Activated T-helper 2 cell treated with anti-CD3 and anti-CD28 coated beads, Interferon-gamma antibody, Interleukin-2, Interleukin-4, amounts not matched to agents 10 μg/mL and 5 μg/mL and 100 μg/mL, durations not matched to agents 14 hours and 24 hours and 36 hours (primary cell): ENCODE measurements at regions not wholly inside any gene's neighbourhood (a gene's known extent, or its start where the extent isn't known, plus 50 kb on each side); places are given as distances from the start of the nearest gene placed in this dataset.

Experiments
- DNase-seq: peaks from one replicate; pipeline ENCODE4 v3.0.0; 2021; ENCODE audit warnings: low spot score
- H3K27ac Mint-ChIP-seq: one replicate; pipeline ENCODE4 v1.8.0; 2021; ENCODE audit warnings: mixed read lengths
- H3K27me3 Mint-ChIP-seq: one replicate; pipeline ENCODE4 v1.8.0; 2021; ENCODE audit warnings: low read depth, mixed read lengths
- H3K36me3 Mint-ChIP-seq: one replicate; pipeline ENCODE4 v1.8.0; 2021; ENCODE audit warnings: low read depth, mixed read lengths
- H3K4me1 Mint-ChIP-seq: one replicate; pipeline ENCODE4 v1.8.0; 2021; ENCODE audit warnings: low read depth, mixed read lengths
- H3K4me3 Mint-ChIP-seq: one replicate; pipeline ENCODE4 v1.8.0; 2021; ENCODE audit warnings: low read depth, mild to moderate bottlenecking, moderate library complexity, mixed read lengths
- H3K9me3 Mint-ChIP-seq: one replicate; pipeline ENCODE4 v1.8.0; 2021; ENCODE audit warnings: mixed read lengths
- intact Hi-C: fragments of 100-400 bp; cut with micrococcal nuclease; formaldehyde crosslinking; loops from one replicate; pipeline ENCODE4 v1.15.1; 2023

DNA sequence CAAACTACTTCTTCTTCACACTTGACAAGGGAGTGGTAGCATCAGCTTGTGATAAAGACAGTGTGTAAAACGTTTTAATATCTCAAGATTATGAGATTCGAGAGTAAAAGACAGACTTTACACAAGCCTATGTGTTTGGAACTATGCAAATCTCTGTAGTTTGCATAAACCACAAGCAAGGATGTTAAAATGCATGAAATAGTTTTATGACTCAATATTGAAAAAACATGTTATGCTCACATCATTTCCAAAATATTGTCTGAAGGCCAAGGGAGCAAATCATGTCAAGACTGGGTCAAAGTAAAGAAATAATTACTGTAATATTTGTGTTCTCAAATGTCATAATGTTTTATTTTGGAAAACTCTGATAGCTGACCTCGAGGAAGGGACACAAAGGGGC lies 316.8 kb upstream of the KLF12 start:
- intact Hi-C loops, result no loop called here
- Mint-ChIP-seq H3K4me3 (no peak overlapping the region), H3K4me1 (no peaks in the 10 kb centered on the region), H3K27ac (no peak overlapping the region), H3K9me3 (no peaks in the 10 kb centered on the region), H3K36me3 (no peaks in the 10 kb centered on the region), H3K27me3 (no peaks in the 10 kb centered on the region)
- DNase-seq, result no peak

DNA sequence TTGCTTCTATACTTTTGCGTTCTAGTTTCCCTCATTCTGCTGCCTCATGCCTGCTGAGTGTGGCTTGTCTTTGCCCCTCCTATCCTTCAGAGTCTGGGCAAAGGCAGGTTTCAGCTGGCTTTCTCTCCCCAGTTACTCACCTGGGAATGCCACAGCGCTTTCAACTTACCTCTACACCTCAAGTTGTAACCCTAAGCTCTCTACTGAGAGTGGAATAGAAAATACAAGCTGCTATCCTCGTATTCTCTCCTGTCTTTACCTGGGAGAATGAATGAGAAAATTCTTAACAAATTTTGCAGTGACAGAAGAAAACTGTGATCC lies 316.3 kb upstream of the KLF12 start:
- no peak overlapping the region for H3K27ac Mint-ChIP-seq
- no peaks in the 10 kb centered on the region for H3K27me3 Mint-ChIP-seq
- H3K4me1 Mint-ChIP-seq, result no peaks in the 10 kb centered on the region
- H3K9me3 Mint-ChIP-seq, result no peaks in the 10 kb centered on the region
- intact Hi-C loops, result no loop called here
- H3K4me3 Mint-ChIP-seq, result no peak overlapping the region
- DNase-seq, result no peak
- H3K36me3 Mint-ChIP-seq, result no peaks in the 10 kb centered on the region

DNA sequence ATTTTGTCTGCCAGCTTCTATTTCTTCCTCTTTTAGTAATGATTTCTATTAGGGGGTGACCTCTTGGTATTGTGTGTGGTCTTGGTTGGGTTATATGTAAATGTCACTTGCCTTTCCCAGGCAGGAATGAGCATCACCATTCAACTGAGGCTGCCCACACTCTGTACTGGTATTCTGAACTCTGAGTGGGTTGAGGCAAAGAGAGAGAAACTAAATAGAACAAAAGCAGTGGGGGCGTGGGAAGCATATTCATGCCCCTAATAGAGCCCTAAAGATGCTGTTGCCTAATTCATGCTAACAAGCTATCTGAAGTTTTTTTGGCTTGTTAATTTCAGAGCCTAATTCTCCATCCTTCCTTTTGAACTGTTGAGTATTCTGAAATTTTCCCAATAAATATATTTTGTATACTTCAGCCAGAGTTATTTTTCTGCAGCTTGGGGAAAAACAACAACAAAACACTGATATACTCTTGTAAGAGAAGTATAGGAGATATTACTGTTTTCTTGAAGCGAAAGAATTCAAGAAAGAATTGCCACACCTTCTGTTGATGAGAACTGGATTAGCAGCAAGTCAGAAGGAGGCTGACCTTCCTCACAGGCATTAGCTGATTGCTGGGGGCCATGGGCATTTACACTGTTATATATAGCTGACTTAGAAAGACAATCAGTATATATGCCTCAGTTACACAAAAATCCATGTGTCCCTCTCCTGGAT lies 315.8 kb upstream of the KLF12 start:
- Mint-ChIP-seq H3K4me3 (no peak overlapping the region), H3K27ac (no peak overlapping the region), H3K4me1 (no peaks in the 10 kb centered on the region), H3K27me3 (no peaks in the 10 kb centered on the region), H3K36me3 (no peaks in the 10 kb centered on the region), H3K9me3 (no peaks in the 10 kb centered on the region)
- intact Hi-C loops, result no loop called here
- no peak for DNase-seq

DNA sequence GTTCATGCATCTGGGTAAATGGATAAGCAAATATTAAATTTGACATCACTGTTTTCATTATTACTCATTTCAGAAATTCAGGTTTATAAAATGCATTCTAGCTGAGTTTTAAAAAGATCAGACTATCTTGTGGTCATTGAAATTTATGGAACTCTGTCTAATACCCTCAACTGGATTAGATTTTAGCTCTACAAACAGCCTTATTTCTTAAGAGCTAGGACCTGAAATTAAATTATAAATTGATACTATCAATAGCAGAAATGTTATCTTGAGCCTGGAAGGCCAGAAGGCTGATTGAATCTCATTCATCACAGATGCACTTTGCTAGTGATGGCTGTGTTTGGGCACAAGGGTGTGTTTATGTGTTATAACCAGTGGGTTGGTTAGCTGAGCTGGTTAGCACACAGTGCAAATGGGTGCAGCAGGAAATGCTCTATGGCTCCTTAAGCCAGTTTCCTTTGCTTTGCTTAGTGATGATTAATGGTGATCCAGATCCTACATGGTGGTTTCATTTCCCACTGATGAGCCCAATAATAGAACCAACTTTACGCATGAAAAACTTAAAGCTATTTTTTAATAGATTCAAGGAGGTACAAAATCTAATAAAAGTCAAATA lies 310.8 kb upstream of the KLF12 start:
- Mint-ChIP-seq H3K27ac (no peak overlapping the region), H3K4me1 (no peaks in the 10 kb centered on the region)
- intact Hi-C loops, result no loop called here

DNA sequence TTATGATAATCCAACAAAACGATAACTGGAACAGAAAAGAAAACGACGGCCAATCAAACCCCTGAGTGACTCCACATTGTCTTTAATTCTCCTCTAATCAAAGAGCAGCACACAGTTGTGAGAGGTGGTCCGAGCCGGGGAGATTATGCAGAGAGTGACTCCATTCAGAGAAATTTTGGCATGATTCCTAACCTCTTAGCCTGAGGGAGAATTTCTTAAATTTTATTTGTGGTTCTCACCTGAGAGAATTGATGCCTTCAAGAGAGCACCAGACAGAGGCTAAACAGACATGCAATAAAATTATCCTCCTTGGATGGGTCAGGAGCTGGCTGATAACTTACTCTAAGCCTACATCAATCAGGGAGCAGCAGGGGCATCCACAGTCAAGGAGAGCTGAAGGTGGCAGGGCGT lies 310.0 kb upstream of the KLF12 start:
- intact Hi-C loops, result no loop called here
- no peak for DNase-seq
- no peaks in the 10 kb centered on the region for H3K9me3 Mint-ChIP-seq
- no peaks in the 10 kb centered on the region for H3K4me1 Mint-ChIP-seq
- no peak overlapping the region for H3K4me3 Mint-ChIP-seq
- H3K27ac Mint-ChIP-seq, result no peak overlapping the region
- H3K27me3 Mint-ChIP-seq, result no peaks in the 10 kb centered on the region
- no peaks in the 10 kb centered on the region for H3K36me3 Mint-ChIP-seq

More for the DNA sequence above, 310.8 kb upstream of the KLF12 start:
- no peaks in the 10 kb centered on the region for H3K27me3 Mint-ChIP-seq
- no peak for DNase-seq
- no peaks in the 10 kb centered on the region for H3K36me3 Mint-ChIP-seq
- no peak overlapping the region for H3K4me3 Mint-ChIP-seq
- H3K9me3 Mint-ChIP-seq, result no peaks in the 10 kb centered on the region

DNA sequence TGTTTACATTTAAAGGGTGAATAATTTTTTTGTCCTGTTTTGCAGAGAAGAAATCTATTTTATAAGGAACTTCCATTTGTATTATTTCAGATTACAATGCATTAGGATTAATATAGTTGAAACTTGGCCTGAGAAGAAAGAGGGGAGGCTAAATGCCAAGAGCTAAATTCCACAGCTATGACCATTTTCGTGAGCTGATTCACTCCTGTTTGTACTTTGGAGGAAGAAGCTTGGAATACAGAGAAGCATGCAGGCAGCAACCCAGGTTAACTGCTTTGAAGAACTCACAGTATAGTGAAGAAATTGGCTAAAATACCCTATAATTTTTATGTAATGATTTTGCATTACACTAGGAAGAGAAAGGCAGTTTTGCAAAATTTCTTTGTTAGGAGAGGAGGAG lies 309.4 kb upstream of the KLF12 start:
- no peak overlapping the region for H3K27ac Mint-ChIP-seq
- DNase-seq, result no peak
- H3K27me3 Mint-ChIP-seq, result no peaks in the 10 kb centered on the region
- intact Hi-C loops, result no loop called here
- H3K36me3 Mint-ChIP-seq, result no peaks in the 10 kb centered on the region
- H3K4me1 Mint-ChIP-seq, result no peaks in the 10 kb centered on the region
- no peak overlapping the region for H3K4me3 Mint-ChIP-seq
- H3K9me3 Mint-ChIP-seq, result no peaks in the 10 kb centered on the region

DNA sequence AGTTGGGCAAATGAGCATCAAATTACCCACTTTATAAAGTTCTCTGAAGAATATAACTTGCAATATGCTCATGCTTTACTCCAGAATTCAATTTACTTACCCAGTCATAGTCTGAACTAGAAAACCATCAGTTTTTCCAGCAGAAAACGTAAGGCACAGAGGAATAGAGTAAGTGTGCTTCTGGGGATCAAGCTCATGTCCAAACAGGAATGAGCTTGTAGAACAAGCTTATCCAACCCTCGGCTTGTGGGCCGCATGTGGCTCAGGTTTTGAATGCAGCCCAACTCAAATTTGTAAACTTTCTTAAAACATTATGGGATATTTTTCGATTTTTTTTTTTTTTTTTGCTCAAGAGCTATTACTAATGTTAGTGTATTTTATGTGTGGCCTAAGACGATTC lies 308.5 kb upstream of the KLF12 start:
- H3K36me3 Mint-ChIP-seq, result no peaks in the 10 kb centered on the region
- H3K4me1 Mint-ChIP-seq, result no peaks in the 10 kb centered on the region
- peaks cover 2% of the 10 kb centered on the region for H3K27me3 Mint-ChIP-seq
- DNase-seq, result no peak
- intact Hi-C loops, result no loop called here
- no peak overlapping the region for H3K4me3 Mint-ChIP-seq
- H3K27ac Mint-ChIP-seq, result no peak overlapping the region
- H3K9me3 Mint-ChIP-seq, result no peaks in the 10 kb centered on the region

DNA sequence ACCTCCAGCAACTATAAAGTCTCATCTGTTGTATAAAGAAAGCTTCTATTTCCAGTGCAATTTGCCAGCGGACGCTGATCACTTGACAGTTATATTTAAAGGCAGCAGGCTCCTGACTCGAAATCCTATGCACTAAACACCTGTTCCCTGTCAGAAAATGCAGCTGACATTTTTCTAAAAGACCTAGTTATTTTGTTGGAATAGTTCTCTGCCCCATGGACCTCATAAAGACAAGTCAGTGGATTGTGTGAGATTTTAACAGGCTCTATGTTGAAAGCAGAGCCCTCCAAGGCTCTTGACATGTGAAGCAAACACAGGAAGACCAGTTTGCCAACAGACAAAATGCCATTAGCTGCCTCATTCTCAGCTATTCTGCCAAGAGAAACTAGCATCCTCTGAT lies 304.7 kb upstream of the KLF12 start:
- Mint-ChIP-seq H3K4me3 (no peak overlapping the region), H3K9me3 (no peaks in the 10 kb centered on the region), H3K36me3 (no peaks in the 10 kb centered on the region), H3K27me3 (peaks cover 2% of the 10 kb centered on the region), H3K27ac (no peak overlapping the region), H3K4me1 (no peaks in the 10 kb centered on the region)
- DNase-seq, result no peak
- intact Hi-C loops, result no loop called here

DNA sequence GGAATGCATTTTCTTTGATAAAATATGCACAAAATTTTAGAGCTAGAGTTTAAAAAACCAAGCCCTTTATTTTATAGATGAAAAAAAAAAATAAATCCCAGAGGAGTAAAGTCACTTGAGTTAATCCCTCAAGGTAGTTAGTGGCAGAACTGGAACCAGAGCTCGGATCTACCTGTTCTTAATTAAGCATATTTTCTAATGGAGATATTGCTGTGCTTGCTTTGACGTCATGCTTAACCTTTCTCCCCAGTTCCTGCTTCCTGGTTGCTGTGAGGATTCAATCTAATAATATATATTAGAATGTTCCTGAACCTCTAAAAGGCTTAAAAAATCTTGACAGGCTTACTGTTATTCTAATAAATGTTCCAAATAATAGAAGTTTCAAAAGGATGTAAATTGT lies 300.6 kb upstream of the KLF12 start:
- H3K27ac Mint-ChIP-seq, result no peak overlapping the region
- no peak for DNase-seq
- intact Hi-C loops, result no loop called here
- H3K27me3 Mint-ChIP-seq, result peaks cover 2% of the 10 kb centered on the region
- no peaks in the 10 kb centered on the region for H3K36me3 Mint-ChIP-seq
- H3K9me3 Mint-ChIP-seq, result no peaks in the 10 kb centered on the region
- no peaks in the 10 kb centered on the region for H3K4me1 Mint-ChIP-seq
- H3K4me3 Mint-ChIP-seq, result no peak overlapping the region

DNA sequence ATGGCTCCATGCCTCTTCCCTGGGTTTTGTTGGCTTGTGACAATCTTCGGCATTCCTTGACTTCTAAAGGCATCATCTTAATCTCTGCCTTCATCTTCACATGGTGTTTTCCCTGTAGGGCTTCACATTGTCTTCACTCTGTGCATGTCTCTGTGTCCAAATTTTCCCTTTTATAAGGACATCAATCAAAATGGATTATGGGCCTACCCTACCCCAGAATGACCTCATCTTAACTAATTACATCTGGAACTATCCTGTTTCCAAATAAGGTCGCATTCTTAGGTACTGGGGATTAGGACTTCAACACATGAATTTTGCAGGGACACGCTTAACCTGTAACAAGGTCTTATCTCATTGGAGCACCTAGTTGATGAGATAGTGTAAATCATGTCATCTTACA lies 290.3 kb upstream of the KLF12 start:
- H3K4me1 Mint-ChIP-seq, result no peaks in the 10 kb centered on the region
- H3K4me3 Mint-ChIP-seq, result no peak overlapping the region
- H3K36me3 Mint-ChIP-seq, result no peaks in the 10 kb centered on the region
- H3K27me3 Mint-ChIP-seq, result no peaks in the 10 kb centered on the region
- H3K27ac Mint-ChIP-seq, result no peak overlapping the region
- H3K9me3 Mint-ChIP-seq, result no peaks in the 10 kb centered on the region
- intact Hi-C loops, result no loop called here
- no peak for DNase-seq

DNA sequence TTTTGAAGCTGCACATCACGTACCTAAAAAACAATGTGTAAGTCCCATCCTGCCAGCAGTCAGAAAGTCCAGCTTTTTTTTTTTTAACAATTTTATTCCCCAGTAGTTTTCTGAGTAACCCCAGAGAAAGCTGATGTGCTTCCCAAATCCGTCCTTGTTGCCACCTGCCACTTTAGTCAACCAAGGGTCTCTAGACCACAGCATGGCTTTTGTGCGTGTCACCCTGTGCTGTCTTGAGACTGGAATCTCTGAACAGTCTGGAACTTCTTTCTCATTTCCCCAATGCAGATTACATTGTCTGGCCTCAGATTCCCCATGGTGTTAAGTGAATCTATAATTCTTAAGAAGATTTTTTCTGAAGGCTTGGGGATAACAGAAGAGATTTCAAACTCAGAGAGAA lies 289.2 kb upstream of the KLF12 start:
- Mint-ChIP-seq H3K27ac (no peak overlapping the region), H3K9me3 (no peaks in the 10 kb centered on the region), H3K27me3 (no peaks in the 10 kb centered on the region), H3K4me3 (no peak overlapping the region), H3K36me3 (no peaks in the 10 kb centered on the region), H3K4me1 (no peaks in the 10 kb centered on the region)
- no peak for DNase-seq
- intact Hi-C loops, result no loop called here

DNA sequence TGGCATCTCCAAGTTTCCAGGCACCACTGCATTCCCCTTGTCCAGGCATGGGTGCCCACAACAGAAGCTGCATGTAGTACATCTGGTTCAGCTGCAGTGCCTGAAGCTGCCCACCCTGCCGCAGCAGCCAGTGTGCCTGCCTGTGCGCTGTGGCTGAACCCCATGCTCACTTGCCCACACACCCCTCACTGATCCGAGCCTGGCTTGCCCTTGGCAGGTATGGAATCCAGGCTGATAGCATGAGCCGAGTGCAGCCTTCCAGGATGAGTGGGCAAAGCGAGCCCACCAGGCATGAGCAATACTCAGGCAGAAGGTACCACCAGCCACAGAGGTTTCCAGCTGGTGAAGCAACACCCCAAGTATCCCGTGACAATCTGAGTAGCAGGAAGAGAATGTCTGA lies 280.3 kb upstream of the KLF12 start:
- H3K4me3 Mint-ChIP-seq, result no peak overlapping the region
- intact Hi-C loops, result no loop called here
- no peak for DNase-seq
- H3K4me1 Mint-ChIP-seq, result no peaks in the 10 kb centered on the region
- H3K36me3 Mint-ChIP-seq, result no peaks in the 10 kb centered on the region
- H3K27ac Mint-ChIP-seq, result no peak overlapping the region
- no peaks in the 10 kb centered on the region for H3K9me3 Mint-ChIP-seq
- no peaks in the 10 kb centered on the region for H3K27me3 Mint-ChIP-seq

DNA sequence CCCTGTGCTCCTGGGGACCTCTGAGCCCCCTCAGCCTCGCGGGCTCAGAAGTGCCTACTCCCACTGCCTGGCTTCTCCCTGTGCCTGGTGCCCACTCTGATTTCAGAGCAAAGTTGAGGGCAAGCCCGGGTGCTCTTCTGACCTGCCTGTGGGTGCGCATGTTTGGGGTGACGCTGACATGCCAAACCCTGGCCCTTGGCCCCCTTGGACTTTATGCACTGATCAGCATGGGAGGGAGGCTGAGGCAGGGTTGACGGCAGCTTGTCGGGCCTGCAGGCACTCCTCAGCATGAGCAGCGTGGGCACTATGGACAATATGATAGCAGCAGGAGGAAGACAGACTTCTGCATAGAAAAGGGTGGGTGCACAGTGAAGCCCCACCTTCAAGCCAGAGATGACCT lies 279.3 kb upstream of the KLF12 start:
- intact Hi-C loops, result no loop called here
- Mint-ChIP-seq H3K4me3 (no peak overlapping the region), H3K36me3 (no peaks in the 10 kb centered on the region), H3K4me1 (no peaks in the 10 kb centered on the region), H3K27ac (no peak overlapping the region), H3K27me3 (no peaks in the 10 kb centered on the region), H3K9me3 (no peaks in the 10 kb centered on the region)
- DNase-seq, result no peak

DNA sequence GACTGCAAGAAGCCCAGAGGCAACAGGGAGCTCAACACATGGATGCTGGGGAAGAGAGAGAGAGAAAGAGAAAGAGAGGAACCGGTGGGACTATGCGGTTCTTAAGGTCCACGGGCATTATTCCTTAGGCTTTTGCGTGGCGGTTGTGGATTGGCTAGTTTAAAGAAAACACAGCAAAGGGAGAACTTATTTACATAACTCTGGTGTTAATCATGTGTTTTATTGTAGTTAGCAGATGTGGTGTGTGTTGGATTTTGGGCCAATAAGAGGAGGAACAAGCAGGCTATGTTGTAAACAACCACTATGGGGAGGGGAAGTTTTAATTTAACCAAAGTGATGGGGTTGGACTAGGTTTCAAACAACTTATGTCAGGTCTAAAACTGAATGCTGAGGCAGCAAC lies 275.3 kb upstream of the KLF12 start:
- no peak for DNase-seq

More for the DNA sequence above, 275.3 kb upstream of the KLF12 start:
- H3K27ac Mint-ChIP-seq, result no peak overlapping the region
- intact Hi-C loops, result no loop called here
- H3K4me3 Mint-ChIP-seq, result no peak overlapping the region
- no peaks in the 10 kb centered on the region for H3K4me1 Mint-ChIP-seq
- H3K9me3 Mint-ChIP-seq, result no peaks in the 10 kb centered on the region
- H3K36me3 Mint-ChIP-seq, result no peaks in the 10 kb centered on the region
- no peaks in the 10 kb centered on the region for H3K27me3 Mint-ChIP-seq
